ENCODE measurements at regions not wholly inside any gene's neighbourhood (a gene's known extent, or its start where the extent isn't known, plus 50 kb on each side); places are given as distances from the start of the nearest gene placed in this dataset.

DNA sequence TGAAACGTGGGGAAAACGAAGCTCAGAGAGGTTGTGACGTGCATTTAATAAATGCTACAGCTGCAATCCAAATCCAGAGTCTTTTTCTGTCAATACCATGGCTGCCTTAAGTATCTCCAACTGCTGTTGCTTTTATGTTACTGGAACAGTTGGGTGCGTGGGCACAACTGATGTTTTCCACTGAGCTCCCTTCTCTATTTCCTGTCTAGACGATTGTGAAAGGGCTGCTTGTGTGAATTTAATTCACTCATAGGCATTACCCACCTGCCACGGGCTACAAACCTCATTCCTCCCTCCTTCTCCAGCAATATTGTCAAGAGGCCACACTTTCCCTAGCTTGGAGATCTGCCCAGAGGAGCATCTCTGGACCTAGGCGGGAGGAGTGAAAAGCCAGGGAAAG, 526.0 kb downstream of the MID1IP1 start:
- Mint-ChIP-seq H3K27ac (no peak overlapping the region), H3K9me3 (peaks cover 50% of the 10 kb centered on the region), H3K4me1 (peaks cover 3% of the 10 kb centered on the region), H3K27me3 (ENCODE audit: insufficient read depth) (no peaks in the 10 kb centered on the region), H3K4me3 (no peak overlapping the region), H3K36me3 (ENCODE audit: low read depth) (no peaks in the 10 kb centered on the region)
- DNase-seq = no peak
- H3K27ac ChIP-seq (ENCODE audit: low read depth, low read length) = no peak overlapping the region
- WGBS, 2 experiments (ENCODE audit: insufficient coverage in 1 of 2, insufficient read length in 1 of 2) = 93 to 95% methylated on average over 3 to 7 of the region's 7 CpGs
- no peaks in the 10 kb centered on the region for H3K9me3 ChIP-seq (ENCODE audit: control insufficient read depth, low read length)
- no peak overlapping the region for H3K4me3 ChIP-seq (ENCODE audit: low read length)
- no peaks in the 10 kb centered on the region for H3K27me3 ChIP-seq (ENCODE audit: control insufficient read depth, insufficient read depth, low read length, poor library complexity, severe bottlenecking)
- TF ChIP-seq, protein P1, sequence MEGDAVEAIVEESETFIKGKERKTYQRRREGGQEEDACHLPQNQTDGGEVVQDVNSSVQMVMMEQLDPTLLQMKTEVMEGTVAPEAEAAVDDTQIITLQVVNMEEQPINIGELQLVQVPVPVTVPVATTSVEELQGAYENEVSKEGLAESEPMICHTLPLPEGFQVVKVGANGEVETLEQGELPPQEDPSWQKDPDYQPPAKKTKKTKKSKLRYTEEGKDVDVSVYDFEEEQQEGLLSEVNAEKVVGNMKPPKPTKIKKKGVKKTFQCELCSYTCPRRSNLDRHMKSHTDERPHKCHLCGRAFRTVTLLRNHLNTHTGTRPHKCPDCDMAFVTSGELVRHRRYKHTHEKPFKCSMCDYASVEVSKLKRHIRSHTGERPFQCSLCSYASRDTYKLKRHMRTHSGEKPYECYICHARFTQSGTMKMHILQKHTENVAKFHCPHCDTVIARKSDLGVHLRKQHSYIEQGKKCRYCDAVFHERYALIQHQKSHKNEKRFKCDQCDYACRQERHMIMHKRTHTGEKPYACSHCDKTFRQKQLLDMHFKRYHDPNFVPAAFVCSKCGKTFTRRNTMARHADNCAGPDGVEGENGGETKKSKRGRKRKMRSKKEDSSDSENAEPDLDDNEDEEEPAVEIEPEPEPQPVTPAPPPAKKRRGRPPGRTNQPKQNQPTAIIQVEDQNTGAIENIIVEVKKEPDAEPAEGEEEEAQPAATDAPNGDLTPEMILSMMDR (conservative IDR thresholded peaks at IDR 0.05) = no peak
- no peak overlapping the region for H3K9ac ChIP-seq (ENCODE audit: extremely low read depth, low read length, poor library complexity, severe bottlenecking)
- no peaks in the 10 kb centered on the region for H3K4me1 ChIP-seq (ENCODE audit: control insufficient read depth, insufficient read depth, low read length)
- no peaks in the 10 kb centered on the region for H3K36me3 ChIP-seq (ENCODE audit: control insufficient read depth, insufficient read depth, low read length)

DNA sequence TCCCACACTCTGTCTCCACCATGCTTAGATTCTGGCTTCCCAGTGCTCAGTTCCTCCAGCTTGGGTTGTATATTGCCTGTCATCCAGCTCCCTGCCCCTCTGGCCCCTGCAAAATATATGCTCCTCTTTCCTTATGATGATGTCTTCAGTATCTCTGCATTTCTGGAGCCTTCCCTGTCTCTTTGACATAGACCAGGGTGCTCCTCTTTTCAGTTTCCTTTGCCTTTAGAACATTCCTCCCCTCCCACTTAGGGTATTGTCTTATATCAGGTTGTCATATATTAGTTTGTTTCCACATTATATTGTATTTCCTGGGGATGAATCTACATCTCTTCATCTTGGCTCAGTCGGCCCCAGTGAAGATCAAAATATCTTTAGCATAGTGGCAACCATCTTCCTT, 526.4 kb downstream of the MID1IP1 start:
- no CpG with 5 or more reads among the region's 1 CpG for WGBS, 2 experiments (ENCODE audit: insufficient coverage in 1 of 2, insufficient read length in 1 of 2)
- Mint-ChIP-seq H3K9me3 (peaks cover 53% of the 10 kb centered on the region), H3K4me3 (no peak overlapping the region), H3K4me1 (peaks cover 3% of the 10 kb centered on the region), H3K27me3 (ENCODE audit: insufficient read depth) (no peaks in the 10 kb centered on the region), H3K36me3 (ENCODE audit: low read depth) (no peaks in the 10 kb centered on the region), H3K27ac (no peak overlapping the region)
- Histone ChIP-seq H3K36me3 (ENCODE audit: control insufficient read depth, insufficient read depth, low read length) (no peaks in the 10 kb centered on the region), H3K27me3 (ENCODE audit: control insufficient read depth, insufficient read depth, low read length, poor library complexity, severe bottlenecking) (no peaks in the 10 kb centered on the region), H3K9ac (ENCODE audit: extremely low read depth, low read length, poor library complexity, severe bottlenecking) (no peak overlapping the region), H3K27ac (ENCODE audit: low read depth, low read length) (no peak overlapping the region), H3K4me1 (ENCODE audit: control insufficient read depth, insufficient read depth, low read length) (no peaks in the 10 kb centered on the region), H3K9me3 (ENCODE audit: control insufficient read depth, low read length) (no peaks in the 10 kb centered on the region), H3K4me3 (ENCODE audit: low read length) (no peak overlapping the region)
- TF ChIP-seq, protein P1 (conservative IDR thresholded peaks at IDR 0.05) = no peak
- DNase-seq = no peak

DNA sequence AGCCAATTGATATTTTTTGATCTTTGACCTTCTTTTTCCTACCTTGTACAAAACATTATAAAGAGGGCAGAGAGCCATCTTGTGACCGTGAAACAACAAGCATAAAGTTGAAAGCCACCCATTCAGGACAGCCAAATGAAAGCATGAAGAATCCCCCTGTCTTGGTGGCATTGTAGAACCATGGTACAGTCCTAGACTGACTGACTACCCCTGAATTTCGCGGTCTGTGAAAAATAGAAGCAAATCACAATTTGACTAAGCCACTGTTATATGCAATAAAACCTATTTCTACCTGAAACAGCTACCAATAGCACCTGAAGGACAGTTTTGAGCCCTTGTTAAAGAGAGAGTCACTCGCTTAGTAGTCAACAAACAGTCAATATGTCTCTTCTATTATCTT, 527.4 kb downstream of the MID1IP1 start:
- Mint-ChIP-seq H3K27ac (no peak overlapping the region), H3K4me1 (peaks cover 3% of the 10 kb centered on the region), H3K4me3 (no peak overlapping the region), H3K27me3 (ENCODE audit: insufficient read depth) (no peaks in the 10 kb centered on the region), H3K9me3 (peaks cover 51% of the 10 kb centered on the region), H3K36me3 (ENCODE audit: low read depth) (no peaks in the 10 kb centered on the region)
- no peak overlapping the region for H3K27ac ChIP-seq (ENCODE audit: low read depth, low read length)
- no peaks in the 10 kb centered on the region for H3K4me1 ChIP-seq (ENCODE audit: control insufficient read depth, insufficient read depth, low read length)
- no peak overlapping the region for H3K4me3 ChIP-seq (ENCODE audit: low read length)
- no peak for DNase-seq
- no peaks in the 10 kb centered on the region for H3K36me3 ChIP-seq (ENCODE audit: control insufficient read depth, insufficient read depth, low read length)
- 98% methylated on average over 4 of the region's 4 CpGs; no CpG with 5 or more reads in 1 of the 2 experiments for WGBS, 2 experiments (ENCODE audit: insufficient coverage in 1 of 2, insufficient read length in 1 of 2)
- H3K9ac ChIP-seq (ENCODE audit: extremely low read depth, low read length, poor library complexity, severe bottlenecking) = no peak overlapping the region
- no peaks in the 10 kb centered on the region for H3K9me3 ChIP-seq (ENCODE audit: control insufficient read depth, low read length)
- H3K27me3 ChIP-seq (ENCODE audit: control insufficient read depth, insufficient read depth, low read length, poor library complexity, severe bottlenecking) = no peaks in the 10 kb centered on the region
- TF ChIP-seq, protein P1 (conservative IDR thresholded peaks at IDR 0.05) = no peak

Data from endodermal cell (in vitro differentiated cells).